GM18909 (cell line): ENCODE measurements at regions not wholly inside any gene's neighbourhood (a gene's known extent, or its start where the extent isn't known, plus 50 kb on each side); places are given as distances from the start of the nearest gene placed in this dataset.

Experiments used
- ATAC-seq: cut with Tn5 transposase; IDR thresholded peaks from one replicate; pipeline ENCODE4 v1.9.1; 2021; ENCODE audit warnings: mild to moderate bottlenecking; ENCODE audit not compliant: unreplicated experiment, poor library complexity

GRCh38 chr3:23644099-23644498, 161.7 kb upstream of the UBE2E1 start:
- no peak for ATAC-seq

DNA sequence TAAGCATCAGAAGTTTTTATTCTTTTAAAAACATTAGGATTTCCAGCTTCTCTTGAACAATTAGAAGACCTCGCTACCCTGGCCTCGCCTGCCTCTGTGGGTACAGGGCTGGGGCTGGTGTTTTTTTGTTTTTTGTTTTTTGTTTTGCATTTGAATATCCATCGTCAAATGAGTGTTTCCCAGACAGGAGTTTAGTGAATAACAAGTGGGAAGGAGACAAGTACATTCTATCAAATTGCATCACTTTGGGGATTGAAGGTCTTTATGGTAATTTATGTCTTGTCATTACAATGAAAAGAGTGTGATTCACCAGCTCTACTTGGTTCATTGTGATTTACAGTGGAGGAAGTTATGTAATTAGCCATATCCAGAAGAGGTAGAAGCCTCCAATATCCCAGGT, 161.1 kb upstream of the UBE2E1 start:
- ATAC-seq, result no peak

DNA sequence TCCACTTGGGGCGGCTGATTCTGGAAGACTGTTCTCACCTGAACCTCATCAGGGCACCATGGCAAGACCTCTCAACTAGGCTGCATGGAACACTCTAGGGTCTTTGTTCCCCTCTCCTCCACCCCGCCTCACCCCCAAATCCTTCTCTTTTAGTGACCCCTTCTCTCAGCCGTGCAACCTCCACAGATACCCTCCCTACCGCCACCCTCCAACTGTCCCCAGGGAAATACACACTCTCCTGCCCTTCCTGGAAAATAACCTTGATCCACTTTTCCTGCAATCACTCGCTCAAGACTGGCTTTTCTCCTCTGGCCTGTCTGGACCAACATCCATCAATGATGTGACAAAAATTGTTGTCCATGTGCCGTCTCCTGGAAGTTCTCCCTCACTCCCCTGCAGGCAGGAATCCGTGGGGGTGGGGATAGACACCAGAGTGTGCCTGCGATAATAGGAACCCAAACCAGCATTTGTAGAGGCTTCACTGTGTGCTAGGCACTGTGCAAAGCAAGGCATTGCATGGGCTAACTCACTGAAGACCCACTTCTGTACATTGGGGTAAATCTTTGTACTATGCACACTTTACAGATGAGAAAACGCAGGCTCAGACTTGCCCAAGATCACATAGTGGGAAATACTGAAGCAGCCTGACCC, 160.1 kb upstream of the UBE2E1 start:
- no peak for ATAC-seq

DNA sequence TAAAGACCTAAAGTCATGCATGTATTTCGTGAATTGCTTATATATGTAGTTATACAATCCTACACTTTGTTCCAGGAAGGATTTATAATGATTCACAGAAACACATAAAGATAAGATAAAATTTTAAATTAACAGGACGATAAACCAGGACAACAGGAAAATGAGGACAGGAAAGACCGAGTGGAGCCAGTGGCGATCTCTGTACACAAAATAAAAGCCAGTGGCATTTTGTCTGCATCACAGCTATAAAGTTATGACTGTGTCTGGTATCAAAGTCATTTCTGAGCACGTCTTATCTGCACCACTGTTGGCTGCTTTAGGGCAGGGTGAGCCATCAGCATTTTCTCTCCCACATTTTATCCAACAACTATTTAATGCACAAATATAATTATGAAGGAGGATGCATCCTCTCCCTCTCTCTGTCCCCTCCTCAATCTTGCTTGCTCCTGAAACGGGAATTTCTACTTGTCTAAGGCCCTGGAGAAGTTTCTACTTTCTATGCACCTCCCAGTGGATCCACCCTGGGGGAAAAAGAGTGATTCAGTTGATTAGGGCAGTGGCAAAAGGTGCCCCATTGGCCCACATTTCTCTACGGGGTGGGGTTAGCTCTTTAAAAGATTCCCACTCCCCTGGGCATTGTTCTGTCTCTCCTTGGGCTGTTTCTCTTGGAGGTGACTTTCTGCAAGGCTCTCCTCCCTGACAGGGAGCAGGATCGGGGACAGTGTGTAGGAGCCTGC, 159.4 kb upstream of the UBE2E1 start:
- ATAC-seq, result no peak

DNA sequence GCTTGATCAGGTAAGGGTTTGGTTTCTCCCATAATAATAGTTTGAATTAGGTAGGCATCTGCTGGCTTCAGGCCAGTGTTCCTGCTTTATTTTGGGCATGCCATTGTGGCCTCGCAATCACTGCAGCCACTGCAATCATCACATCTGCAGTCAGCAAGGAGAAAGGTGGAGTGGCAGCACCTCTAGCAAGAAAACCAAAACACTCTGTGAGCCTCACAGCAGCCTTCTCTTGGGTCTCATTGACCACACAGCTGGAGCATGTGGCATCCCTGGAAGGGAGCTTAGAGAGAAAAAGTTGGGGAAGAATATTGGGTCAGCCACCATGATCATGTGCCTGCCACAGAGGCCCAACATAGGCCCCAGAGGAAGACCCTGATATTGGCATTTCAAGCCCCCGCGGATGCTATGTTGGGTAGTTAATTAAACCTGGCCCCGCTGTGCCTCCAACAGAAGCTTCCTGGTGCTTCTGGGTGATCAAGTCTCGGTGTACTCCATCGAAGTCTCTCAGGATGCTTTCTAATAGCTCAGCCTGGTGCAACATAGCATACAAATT, 158.0 kb upstream of the UBE2E1 start:
- ATAC-seq, result no peak

DNA sequence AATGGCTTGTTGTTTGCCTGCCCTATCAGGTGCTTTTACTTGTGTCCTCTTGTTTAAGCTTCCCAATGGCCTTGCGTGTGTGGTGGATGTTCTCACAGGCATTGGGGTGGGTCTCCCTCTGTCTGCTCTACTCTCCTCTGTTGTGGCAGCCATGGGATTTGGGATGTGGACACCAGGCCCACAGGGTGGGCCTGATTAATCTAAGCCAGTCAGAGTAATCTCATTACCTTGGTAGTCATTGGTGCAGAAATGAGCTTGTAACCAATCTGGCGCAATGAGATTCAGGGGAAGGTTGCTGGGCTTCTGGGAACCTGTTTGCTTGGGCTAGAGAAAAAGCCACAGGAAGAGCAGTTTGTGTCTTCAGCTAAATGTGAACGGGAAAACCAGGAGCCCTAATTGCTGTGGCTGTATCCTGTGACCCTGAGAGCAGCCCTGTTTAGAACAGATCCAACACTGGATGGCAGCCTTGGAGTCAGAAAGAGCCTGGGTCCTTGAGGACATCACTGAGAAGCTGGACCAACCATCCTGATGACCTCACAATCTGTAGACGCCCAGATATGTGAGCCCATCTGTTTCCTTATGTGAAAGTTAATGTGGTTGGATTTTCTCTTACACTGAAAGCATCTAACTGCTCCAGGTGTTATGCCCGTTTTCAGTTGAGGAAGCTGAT, 157.3 kb upstream of the UBE2E1 start:
- ATAC-seq, result no peak

- no peak for ATAC-seq
These were observed 156.8 kb upstream of the UBE2E1 start for GRCh38 chr3:23648996-23649395.

- ATAC-seq, result no peak
These were observed 156.3 kb upstream of the UBE2E1 start for GRCh38 chr3:23649448-23649847.

GRCh38 chr3:23650371-23651140, 155.2 kb upstream of the UBE2E1 start:
- no peak for ATAC-seq

GRCh38 chr3:23653647-23654525, 151.9 kb upstream of the UBE2E1 start:
- peak; percentile 94 for ATAC-seq

GRCh38 chr3:23654571-23654970, 151.2 kb upstream of the UBE2E1 start:
- peak; percentile 32 for ATAC-seq

GRCh38 chr3:23655749-23656148, 150.0 kb upstream of the UBE2E1 start:
- no peak for ATAC-seq

- ATAC-seq, result no peak
These were observed 149.6 kb upstream of the UBE2E1 start for GRCh38 chr3:23656199-23656598.

- no peak for ATAC-seq
These were observed 148.9 kb upstream of the UBE2E1 start for GRCh38 chr3:23656821-23657220.

- no peak for ATAC-seq
These were observed 148.1 kb upstream of the UBE2E1 start for GRCh38 chr3:23657647-23658046.

DNA sequence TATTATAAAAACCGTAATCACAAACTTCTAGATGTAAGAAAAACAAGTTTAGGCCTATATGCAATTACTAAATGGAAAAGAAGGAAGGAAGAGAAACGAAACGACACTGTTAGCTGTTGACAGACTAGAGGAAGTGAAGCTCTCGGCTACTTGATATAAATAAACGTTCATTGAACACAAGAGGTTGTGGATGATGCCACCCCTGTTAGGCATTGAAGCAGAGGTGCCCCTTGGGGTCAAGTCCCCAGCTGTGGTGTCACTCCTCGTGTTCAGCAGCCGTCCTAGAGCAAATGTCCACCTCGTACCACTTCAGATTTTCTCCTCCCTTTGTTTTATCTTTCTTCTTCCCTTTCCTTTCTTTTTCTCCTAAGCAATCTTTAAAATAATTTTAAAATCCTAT, 146.5 kb upstream of the UBE2E1 start:
- peak; percentile 80 for ATAC-seq

- no peak for ATAC-seq
These were observed 145.8 kb upstream of the UBE2E1 start for GRCh38 chr3:23659840-23660430.

DNA sequence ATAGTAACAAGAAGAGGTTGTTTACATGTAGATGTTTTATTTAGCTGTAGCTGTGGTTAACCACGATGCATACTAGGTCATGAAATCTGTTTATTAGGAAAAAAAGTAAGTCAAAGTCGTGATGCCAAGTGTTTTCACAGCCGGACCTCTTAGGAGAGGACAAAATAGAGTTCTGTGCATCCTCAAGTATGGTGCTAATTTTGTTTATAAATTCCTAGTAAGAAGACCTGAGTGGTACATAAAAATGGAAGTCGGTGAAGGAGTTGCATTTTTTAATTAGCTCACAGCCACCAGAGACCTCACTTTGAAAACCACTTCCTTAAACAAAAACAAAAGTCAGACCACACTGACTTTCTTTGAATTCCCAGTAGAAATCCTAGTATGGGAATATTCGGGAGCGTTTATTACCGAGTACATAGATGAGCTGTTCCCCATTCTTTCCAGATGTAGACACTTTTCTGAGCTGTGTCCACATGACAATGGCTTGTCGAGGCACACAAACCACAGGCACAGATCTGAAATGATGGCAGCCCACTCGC, 143.6 kb upstream of the UBE2E1 start:
- no peak for ATAC-seq

- no peak for ATAC-seq
These were observed 142.5 kb upstream of the UBE2E1 start for GRCh38 chr3:23663246-23663645.
